NCI-H1105 (cell line): ENCODE measurements at regions not wholly inside any gene's neighbourhood (a gene's known extent, or its start where the extent isn't known, plus 50 kb on each side); places are given as distances from the start of the nearest gene placed in this dataset.
"Not testable (repeated sequence)": the region's sequence is repeated elsewhere in the genome, so short reads cannot be mapped to it uniquely, and the experiment has no call there.

Experiments
- DNase-seq: peaks from one replicate; lab custom pipeline; 2025; lab: John Stamatoyannopoulos, UW

DNA sequence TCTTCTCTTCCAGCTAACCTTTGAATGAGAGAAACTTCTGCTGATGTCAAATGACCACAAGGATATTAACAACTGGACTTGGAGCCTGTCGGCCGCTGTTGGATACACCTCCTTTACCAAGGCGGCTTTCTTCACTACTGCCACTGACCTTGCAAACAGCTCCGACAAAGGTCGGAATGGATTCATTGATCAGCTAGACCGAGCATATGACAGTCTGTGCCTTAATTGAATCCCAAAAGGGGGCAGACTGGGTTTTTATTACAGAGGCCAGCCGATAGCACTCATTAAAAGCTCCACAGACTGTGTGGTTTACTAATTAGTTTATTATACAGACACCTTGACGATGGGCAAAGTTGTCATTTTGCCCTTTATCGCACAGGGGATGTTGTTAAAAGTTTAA is 394.5 kb downstream of the RERGL start:
- DNase-seq: no peak

DNA sequence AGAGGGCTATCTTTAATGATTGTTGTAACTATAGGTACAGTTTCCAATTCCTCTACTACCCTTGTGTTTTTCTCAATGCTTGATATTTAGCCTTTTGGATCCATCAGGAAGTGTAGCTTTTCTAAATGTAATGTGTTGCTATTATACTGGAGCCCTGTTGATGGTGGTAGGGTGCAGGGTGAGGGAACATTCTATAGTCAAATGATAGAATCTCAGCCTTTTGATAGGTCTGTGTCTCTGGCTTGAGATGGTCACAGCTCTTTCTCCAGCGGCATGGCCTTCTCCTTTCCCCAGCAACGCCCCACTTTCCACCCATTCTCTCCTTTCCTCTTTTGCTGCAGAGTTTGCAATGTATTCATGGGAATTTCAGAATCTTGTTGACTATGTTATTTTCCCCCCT is 398.6 kb downstream of the RERGL start:
- DNase-seq: no peak

DNA sequence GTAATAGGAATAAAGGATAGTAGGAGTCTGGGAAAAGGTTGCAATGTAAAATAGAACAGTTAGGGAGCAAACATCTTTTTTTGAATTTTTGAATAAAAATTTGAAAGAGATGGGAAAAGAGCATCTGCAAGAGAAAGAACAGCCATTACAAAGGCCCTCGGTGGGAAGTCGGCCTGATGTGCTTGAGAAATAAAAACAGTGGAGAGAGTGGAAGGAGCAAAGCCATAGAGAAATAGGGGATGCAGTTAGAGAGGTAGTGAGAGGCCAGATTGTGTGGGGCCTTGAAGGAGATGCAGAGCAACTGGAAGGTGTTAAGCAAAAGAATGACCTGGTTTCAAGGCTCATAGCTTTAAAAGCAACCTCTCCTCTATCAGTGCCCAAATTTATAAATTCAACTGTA is 409.8 kb downstream of the RERGL start:
- DNase-seq: no peak

DNA sequence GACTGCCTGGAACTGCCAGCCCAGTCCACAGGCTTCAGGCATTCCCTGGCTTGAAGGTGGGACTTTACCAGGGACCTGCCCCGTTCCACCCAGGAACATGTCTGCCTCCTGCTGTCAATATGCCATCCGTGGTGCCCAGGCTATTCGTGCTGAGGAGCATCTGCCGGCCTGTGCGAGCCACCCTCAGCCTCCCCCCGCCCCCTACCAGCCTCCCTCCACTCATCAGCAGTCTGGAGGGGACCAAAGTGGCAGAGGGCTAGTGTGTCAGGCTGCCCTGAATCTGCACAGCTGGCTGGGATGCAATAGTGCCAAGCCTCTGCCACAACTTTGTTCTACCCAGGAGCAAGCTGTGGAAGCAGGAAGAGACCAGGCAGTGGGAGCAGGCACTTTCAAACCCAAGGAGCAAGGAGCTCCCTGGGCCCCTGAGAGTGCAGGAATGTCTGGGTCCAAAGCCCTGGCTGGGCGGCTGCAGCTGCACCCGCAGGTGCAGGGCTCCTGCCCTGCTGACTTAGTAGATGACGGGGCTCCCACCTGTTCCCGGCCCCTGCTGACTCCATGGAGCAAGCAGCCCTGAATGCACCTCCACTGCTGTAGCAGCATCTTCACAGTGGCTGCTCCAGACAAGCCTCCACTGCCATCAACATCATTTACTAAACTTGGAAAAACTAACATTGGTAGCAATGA is 423.2 kb downstream of the RERGL start:
- DNase-seq: no peak

DNA sequence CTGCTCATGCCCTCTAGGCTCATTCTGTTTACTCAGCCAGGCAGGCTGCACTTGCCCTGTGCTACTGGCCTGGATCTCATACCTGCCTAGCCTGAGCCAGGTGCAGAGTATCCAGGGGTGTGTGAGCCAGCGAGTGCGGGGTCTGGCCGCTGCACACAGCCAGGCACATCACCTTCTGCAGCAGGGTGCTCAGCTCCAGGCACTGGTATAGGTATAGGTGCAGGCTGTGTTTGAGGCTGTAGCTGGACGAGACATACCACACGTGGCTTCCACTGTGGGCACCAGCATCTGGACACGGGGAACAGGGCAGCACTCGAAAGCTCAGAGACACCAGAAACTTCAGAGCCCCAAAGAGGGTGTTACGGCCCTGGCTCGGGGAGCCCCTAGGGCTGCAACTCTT is 424.2 kb downstream of the RERGL start:
- no peak for DNase-seq

DNA sequence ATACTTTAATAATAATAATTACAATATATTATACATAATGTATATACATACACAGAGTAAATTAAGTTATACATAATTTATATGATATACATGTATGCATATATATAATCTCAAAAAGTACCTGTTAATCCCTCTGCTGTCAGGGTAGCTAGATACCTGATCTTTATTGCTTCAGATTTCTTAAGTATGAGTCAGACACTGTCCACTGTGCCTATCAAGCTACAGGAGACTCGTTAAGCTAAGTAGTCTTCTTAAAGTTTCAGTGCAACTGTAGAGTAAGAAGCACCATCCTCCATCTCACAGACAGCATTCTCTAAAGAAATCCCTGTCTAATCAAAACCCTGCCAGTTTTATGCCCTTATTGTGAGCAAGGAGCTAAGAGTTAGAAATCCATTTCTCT is 428.7 kb downstream of the RERGL start:
- no peak for DNase-seq

DNA sequence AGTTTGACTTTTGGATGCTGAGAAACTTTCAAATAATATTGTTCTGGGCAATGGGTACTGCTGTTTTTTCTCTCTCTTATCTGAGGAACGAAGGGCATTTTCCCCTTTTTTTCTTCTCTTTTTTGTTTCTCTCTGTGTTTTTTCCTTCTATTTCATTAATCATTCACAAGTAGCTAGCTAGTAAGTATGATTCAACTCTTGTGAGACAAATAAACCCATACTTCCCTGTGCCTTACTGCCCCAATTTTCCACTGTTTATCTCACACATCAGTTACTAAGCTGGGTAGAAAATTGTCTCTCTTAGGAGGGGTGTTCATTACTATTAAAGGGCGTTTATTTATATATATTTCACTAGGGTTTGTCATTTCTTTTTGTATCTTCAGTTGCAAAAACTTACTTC is 437.6 kb downstream of the RERGL start:
- DNase-seq: no peak

DNA sequence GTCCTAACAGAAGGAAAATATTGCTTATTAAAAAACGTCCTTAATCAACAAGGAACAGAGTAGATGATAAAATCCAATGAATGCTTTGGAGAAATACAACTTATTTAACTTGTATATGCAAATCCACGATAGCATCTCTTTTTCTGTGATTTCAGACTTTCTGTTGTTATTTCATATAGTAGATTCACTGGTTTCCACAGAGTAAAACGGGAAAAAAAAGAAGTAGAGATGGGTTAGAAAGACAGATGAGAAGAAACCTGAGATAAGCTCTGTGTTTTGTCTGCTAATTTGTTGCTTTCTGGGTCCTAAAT is 447.7 kb downstream of the RERGL start:
- no peak for DNase-seq

DNA sequence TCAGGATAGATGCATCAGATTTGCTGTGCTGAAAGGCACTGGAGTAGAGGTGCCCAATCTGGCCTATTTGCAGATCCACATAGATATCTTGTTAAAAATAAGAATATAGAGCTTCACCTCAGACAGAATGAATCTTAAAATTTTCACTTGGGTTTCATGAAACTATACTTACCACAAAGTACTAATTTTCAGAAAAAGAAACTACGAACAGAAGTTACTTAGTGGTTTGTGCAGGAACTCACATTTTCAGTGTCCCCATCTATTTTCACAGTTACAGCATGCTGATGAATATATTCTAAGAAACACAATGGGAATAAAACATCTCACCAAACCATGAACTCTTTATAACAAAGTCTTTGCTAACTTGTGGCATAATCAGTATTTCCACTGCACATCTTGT is 449.4 kb downstream of the RERGL start:
- DNase-seq: no peak

DNA sequence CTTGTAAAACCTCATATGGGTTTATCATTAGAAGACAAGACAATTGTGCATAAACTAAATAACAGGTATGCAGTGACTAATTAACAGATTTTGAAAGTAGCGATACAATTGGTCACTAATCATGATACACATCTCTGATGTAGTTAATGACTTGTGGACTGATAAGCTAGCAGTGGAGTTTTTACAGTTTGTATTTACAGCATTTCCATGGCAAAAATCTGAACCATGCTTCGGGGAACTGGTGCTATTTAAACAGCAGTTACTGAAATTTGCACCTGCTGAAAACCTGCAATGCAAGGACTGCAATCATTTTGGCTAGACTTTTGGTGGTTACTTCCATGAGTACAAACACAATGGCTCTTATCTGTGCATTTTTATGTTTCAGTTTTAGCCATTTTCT is 471.2 kb downstream of the RERGL start:
- no peak for DNase-seq

DNA sequence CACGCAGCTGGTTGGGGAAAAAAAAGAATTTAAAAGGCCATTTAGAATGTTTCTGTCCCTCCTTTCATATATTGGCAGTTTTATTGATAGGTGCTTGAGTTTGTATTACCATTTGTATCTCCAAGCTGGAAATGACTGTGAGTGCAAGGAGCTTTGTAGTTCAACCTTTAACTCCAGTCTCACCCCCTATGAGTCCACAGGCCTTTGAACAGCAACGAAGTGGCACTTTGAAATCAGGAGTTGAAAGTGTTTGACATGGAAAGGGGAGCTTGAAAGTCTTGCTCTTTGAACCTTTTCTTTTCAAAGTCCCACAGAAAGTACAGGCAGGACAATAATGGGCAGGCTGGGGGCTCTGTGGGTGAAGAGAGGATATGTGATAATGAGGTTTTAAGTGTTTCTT is 480.3 kb downstream of the RERGL start:
- no peak for DNase-seq

DNA sequence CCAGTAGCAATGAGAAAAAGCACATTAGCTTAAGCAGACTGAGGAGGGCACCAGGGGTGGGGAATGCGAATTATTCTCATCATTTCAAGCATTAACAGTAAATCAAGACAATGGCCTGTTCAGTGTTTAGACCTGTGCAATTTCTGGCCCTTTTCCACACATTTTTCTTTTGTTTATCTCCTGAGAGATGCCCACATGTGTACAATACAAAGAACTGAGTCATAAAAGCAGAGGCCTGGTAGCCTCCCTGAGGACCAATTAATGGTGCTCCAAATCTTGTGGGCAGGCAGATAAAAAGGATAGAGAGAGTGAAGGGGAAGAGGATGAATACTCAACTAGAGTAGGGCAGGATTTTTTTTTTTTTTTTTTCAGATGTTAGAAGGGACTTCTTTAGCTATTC is 480.8 kb downstream of the RERGL start:
- DNase-seq: peak; percentile 14

DNA sequence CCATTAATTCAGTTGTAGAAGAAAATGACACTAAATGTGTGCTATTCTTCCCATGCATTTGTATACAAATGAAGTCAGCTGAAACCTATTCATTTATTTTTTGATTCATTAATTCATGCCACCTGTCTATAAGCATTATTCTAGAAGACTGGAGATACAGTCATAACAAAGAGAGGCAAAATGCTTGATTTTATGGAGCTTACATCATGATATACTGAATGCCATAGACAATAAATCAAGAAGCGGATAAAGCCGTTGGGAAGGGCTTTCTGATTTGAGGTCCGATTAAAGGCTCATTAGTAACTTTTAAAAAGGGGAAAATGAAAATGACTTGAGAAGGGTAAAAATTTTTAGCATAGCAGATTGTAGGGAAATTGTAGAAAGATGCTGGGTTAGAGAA is 494.9 kb downstream of the RERGL start:
- no peak for DNase-seq

DNA sequence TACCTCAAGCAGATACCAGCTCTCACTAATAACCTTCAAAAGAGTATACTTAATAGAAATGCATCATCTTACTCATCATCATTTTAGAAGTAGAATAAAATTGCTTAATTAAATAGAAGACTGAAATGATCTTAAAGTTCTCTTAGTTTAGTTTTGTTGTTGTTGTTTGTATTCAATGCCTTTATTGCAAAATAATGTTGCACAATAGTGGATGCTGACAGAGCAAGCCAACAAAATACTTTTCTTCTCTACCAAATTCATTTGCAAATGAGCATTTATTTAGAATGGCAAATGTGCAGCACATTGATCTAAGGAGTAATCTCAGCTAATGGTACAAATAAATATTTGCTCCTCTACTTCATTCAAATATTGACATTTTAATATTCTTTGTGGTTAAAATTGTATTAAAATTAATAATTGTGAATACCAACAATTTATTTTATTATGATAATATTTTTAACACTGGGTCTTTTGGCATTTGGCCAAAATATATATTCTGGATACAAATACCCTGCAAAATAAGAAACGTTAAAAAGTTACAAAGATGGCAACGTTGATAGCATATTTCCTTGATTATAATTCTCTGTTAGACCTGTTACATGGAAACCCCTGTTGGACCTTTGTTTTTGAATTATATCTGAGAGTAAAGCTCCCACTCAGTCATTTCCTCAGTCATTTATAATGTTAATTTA is 496.1 kb downstream of the RERGL start:
- DNase-seq: no peak

DNA sequence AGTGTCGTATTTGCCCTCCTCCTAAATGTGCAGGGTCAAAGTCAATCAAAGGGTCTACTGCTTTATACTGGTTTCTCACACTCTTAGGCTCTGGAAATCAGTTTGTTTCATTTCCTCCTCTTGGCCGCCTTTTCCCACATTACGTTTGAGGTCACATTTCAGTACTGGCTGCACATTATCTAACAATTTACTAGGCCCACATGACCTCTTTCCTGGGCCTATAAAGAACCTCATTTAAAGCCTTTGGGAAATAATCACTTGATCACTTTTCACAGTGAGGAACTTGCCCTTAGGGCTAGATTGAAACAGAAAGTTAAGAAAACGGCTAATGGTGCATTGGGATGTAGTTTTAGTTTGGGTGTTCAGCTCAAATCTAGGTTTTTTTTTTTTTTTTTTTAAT is 497.5 kb downstream of the RERGL start:
- no peak for DNase-seq

DNA sequence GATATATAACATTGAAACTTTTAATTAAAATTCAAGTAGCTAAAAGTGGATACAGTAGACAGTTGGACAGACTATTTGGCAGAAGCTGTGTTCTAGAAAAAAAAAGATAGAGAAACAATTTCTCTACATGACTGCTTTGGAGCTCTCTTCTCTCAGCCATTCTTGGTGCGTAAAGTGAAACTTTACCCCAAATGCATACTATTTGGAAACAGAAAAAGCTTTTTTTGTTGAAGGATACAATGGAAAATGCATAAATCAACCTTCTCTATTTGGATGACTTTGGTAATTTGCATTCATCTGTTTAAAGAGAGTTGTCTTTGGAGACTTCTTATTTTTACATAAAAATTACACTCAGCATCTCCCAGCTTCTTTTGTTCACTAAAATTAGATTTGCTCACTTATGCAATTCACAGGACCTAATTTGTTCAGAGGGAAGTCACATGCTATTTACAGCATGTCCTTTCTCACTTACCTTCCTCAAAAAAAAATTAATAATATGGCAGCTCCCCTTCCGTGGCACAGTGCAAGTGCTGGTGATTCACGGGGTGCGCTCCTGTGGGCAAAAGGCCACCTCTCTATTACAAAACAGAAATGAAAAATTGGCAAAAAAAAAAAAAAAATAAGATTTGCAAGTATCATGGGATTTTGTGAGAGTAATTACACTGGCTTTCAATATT is 498.9 kb downstream of the RERGL start:
- DNase-seq: no peak

DNA sequence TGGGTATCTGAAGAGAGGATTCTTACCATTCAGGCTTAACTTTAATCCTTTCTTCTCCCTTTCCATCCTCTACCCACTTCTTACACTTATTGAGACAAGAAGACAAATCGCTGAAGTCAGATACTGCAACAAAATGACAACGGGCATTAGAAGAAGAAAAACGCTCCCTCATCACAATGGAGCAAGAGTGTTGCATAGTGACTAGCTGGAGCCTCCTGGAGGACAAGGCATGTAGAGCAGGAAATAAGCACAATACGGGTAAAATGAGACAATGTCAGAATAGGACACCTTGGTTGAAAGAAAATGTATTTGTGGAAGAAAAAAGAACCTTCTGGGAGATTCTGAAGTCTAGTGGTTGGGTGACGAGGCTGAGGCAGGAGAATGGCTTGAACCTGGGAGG is 501.0 kb downstream of the RERGL start:
- DNase-seq: no peak

DNA sequence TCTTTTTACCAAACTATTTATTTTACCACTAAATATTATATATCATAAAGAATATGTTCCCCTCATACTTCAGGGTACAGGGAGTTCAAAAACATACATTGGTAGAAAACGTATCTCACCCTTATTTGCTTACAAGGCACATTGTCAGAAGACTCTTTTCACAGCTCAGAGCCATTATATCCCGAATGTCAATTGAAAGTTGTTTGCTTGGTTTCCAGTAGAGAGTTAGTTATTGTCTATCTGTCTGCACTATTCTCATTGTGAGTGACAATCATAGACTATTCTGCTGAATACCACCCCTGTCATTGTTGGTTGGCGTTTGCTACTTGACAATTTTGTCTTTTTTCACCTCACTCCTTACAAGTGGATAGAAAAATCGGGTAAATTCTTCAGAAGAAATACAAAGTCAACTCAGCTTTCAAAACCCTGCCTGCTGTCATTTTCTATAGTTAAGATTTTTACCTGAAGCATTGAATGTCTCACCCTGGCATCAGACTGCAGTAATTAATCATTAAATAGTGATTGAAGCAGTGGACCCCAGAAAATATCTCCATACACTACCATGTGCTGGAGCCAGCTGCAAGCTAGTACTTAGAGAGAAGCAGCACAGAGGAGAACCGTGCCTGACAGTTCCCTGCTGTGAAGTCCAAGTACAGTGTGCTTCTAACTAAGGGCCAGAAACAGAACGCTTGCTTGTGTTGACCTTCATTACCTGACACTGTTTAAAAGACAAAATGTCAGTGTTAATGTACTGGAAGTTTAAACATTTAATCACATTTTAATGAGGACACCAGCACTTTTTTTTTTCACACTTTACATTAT is 510.6 kb downstream of the RERGL start:
- DNase-seq: no peak

DNA sequence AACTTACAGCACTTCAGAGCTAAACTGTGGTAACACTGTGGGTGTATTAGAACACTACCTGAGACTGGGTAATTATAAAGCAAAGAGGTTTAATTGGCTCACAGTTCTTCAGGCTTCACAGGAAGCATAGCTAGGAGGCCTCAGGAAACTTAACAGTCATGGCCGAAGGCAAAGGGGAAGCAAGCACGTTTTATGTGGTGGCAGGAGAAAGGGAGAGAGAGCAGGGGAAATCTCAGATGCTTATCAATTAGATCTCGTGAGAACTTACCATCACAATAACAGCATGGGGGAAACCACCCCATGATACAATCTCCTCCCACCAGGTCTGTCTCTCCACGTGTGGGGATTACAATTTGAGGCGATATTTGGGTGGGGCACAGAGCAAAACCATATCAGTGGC is 512.6 kb downstream of the RERGL start:
- no peak for DNase-seq

DNA sequence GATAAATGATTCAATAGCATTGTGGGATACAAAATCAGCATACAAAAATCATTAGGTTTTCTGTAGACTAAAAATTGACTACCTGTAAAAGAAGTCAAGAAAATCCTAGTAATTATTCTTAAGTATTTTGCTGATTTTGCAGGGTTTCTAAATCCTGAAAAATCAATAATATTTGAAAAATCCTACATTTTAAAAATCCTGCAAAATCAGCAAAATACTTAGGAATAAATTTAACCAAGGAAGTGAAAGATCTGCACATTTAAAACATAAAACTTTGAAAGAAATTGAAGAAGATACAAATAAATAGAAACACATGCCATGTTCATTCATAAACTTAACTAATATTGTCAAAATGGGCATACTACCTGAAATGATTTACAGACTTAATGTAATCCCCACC is 517.7 kb downstream of the RERGL start:
- no peak for DNase-seq

DNA sequence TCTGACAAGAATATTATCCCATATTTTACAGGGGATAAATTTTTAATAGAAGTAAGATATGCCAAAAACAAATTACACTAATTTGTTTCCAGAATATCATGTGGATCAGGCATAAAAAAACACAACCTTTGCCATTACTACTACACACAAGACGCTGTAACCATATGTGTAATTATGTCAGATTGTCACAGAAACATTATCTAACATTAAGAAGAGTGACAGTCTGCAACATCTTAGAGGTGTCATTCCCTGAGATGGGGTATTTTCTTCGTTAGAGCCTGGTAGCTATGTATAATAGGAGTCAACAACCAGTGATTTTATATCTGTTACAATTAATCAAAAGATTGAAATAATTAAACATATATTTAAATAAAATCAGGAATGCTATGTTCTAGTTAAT is 518.9 kb downstream of the RERGL start:
- no peak for DNase-seq

DNA sequence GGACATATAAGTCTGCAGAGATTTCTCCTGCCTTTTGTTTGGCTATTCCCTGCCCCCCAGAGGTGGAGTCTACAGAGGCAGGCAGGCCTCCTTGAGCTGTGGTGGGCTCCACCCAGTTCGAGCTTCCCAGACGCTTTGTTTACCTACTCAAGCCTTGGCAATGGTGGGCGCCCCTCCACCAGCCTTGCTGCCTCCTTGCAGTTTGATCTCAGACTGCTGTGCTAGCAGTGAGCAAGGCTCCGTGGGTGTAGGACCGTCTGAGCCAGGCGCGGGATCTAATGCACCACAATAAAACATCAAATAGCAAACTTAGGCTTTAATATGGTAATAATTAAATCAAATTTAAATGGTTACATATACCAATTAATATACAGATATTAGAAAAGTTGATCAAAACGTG is 525.4 kb downstream of the RERGL start:
- not testable (repeated sequence) for DNase-seq

DNA sequence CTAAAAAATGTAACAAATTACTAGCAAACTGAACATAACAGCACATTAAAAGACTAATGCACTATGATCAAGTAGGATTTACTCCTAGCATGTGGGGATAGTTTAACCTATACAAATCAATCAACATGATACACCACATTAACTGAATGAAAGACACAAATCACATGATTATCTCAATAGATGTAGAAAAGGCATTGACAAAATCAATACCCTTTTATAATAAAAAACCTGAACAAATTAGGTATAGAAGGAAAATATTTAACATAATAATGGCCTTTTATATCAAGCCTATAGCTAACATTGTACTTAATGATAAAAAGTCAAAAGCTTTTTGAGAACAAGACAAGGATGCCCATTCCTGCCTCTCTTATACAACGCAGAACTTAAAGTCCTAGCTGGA is 540.0 kb downstream of the RERGL start:
- no peak for DNase-seq
